Prostate gland (tissue), 2 donors: ENCODE measurements at regions not wholly inside any gene's neighbourhood (a gene's known extent, or its start where the extent isn't known, plus 50 kb on each side); places are given as distances from the start of the nearest gene placed in this dataset.

Experiments
- DNase-seq: peaks from one replicate; pipeline ENCODE4 v3.0.0-alpha.2; 2019; ENCODE audit warnings: low spot score
- H3K27ac ChIP-seq, 2 donors: fragments of 200-600 bp; sonication (generic); 2 replicates each; pipeline ENCODE4 v1.5.1; 2017 to 2019
- H3K27me3 ChIP-seq: fragments of 200-600 bp; sonication (generic); replicated peaks from 2 replicates; pipeline ENCODE4 v1.5.1; 2019; ENCODE audit not compliant: insufficient read depth
- H3K36me3 ChIP-seq, 2 donors: fragments of 200-600 bp; sonication (generic); 1 replicate in 1 of 2; 2 replicates in 1 of 2; pipeline versions ENCODE4 v1.5.1 to v1.8.1; 2017 to 2019
- H3K4me1 ChIP-seq: fragments of 200-600 bp; sonication (generic); replicated peaks from 2 replicates; pipeline ENCODE4 v1.5.1; 2019
- H3K4me3 ChIP-seq, 2 donors: fragments of 200-600 bp; sonication (generic); 2 replicates each; pipeline ENCODE4 v1.5.1; 2017 to 2019
- H3K9me3 ChIP-seq: fragments of 200-600 bp; sonication (generic); 2 replicates; pipeline ENCODE4 v1.5.1; 2017
- CTCF ChIP-seq, 4 experiments: fragments of 200-600 bp in 2 of 4; fragments of 450-650 bp in 2 of 4; sonication (generic) in 2 of 4; IDR thresholded peaks; 1 replicate in 3 of 4; 2 replicates in 1 of 4; pipeline ENCODE4 v1.5.1; 2016 to 2019; ENCODE audit warnings: antibody characterized with exemption in 4 of 4, mild to moderate bottlenecking in 2 of 4, moderate library complexity in 2 of 4
- POLR2A ChIP-seq: fragments of 450-650 bp; IDR thresholded peaks from one replicate; pipeline ENCODE4 v1.6.1; 2016; ENCODE audit warnings: antibody characterized with exemption, mild to moderate bottlenecking
- POLR2AphosphoS5 ChIP-seq: sonication (generic); formaldehyde crosslinking; IDR thresholded peaks from one replicate; pipeline ENCODE4 v1.6.1; 2017; ENCODE audit warnings: antibody characterized with exemption
- whole genome bisulfite sequencing: methylation state at CpG from one replicate; pipeline ENCODE4 v1.1.5; 2018; 5-methylcytosine and 5-hydroxymethylcytosine counted together
- intact Hi-C: fragments of 100-400 bp; cut with DNase I; formaldehyde crosslinking; loops from one replicate; pipeline ENCODE4 v1.14.2; 2022

DNA sequence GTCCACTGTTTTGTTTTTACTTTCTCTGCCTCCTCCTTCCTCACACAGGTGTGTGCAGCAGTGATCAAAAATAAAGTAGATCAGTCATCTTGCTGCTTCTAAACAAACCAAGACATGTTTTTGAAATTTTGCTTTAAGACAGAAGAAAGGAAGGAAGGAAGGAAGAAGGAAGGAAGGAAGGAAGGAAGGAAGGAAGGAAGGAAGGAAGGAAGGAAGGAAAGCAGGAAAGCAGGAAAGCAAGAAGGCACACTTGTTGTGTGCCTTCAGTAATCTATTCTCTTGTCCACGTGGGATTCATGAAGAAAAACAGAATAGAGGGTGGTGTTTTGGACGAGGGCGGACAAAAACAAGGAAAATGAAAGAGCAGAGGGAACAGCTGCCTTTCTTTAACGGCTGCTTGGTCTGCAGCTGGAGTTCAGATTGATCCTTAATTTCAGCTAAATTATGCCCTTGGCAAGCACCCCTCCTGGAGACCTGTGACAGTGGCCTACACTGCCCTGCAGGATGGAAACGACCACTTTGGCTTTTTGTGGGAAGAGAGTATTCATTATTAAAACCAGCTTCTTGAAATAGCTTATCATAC, 188.5 kb upstream of the IRX3 start:
- Histone ChIP-seq H3K4me1 (no peaks in the 10 kb centered on the region), H3K27ac (no peak overlapping the region), H3K27me3 (no peaks in the 10 kb centered on the region), H3K36me3 (no peaks in the 10 kb centered on the region), H3K4me3 (no peak overlapping the region), H3K9me3 (no peaks in the 10 kb centered on the region)
- 61% methylated on average over 5 of the region's 5 CpGs for WGBS
- DNase-seq = no peak
- intact Hi-C loops = no loop called here
- no peak for TF ChIP-seq POLR2A
- TF ChIP-seq POLR2AphosphoS5 = no peak
- TF ChIP-seq CTCF (IDR thresholded peaks at IDR 0.05) = no peak

GRCh38 chr16:54473226-54473993, 186.8 kb upstream of the IRX3 start:
- H3K36me3 ChIP-seq = no peaks in the 10 kb centered on the region
- intact Hi-C loops = no loop called here
- WGBS = 66% methylated on average over 8 of the region's 8 CpGs
- H3K27me3 ChIP-seq = no peaks in the 10 kb centered on the region
- H3K27ac ChIP-seq = no peak overlapping the region
- TF ChIP-seq POLR2A (no peak), POLR2AphosphoS5 (no peak), CTCF (IDR thresholded peaks at IDR 0.05) (no peak)
- no peak overlapping the region for H3K4me3 ChIP-seq
- H3K9me3 ChIP-seq = no peaks in the 10 kb centered on the region
- no peak for DNase-seq
- no peaks in the 10 kb centered on the region for H3K4me1 ChIP-seq

DNA sequence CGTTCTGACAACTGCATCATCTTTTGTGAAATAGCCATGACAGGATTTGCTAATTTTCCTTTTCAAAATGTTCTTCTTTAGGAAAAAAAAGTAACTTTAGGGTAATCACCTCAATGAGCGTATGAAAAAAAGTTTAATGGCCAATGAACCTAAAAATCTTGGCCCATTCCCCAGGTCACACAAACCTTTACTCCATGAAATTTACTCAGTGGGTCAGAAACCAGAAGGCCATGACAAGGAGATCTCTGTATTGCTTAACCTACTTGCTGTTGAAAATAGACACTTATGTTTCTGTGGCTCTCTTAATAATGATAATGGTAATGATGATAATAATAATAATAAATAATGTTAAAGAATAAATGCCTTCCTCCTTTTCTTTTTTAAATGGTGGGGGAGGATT, 180.8 kb upstream of the IRX3 start:
- no peaks in the 10 kb centered on the region for H3K36me3 ChIP-seq
- no peaks in the 10 kb centered on the region for H3K4me1 ChIP-seq
- no peak overlapping the region for H3K27ac ChIP-seq
- H3K27me3 ChIP-seq = no peaks in the 10 kb centered on the region
- TF ChIP-seq POLR2AphosphoS5 = no peak
- TF ChIP-seq POLR2A = no peak
- no peak for TF ChIP-seq CTCF (IDR thresholded peaks at IDR 0.05)
- no peak for DNase-seq
- intact Hi-C loops = no loop called here
- no peaks in the 10 kb centered on the region for H3K9me3 ChIP-seq
- no peak overlapping the region for H3K4me3 ChIP-seq
- WGBS = 91% methylated on average over 2 of the region's 2 CpGs

DNA sequence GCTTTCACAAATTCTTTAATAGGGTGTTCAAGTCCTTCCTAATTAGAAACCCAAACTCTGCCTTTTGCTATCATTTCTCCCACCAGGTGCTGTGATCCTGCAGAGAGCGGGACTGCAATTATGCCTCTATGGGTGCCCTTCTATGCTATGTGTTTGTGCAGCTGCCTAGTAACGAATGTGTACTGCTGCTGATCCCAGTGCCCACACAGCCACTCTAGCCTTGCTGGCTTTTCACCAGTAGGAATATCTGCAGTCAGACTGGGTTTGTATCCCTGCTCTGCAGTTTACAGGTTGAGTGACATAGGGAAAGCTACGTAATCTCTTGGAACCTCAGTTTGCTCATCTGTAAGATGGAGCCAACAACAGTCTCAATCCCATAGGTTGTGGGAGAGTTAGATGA, 179.6 kb upstream of the IRX3 start:
- no peak for DNase-seq
- intact Hi-C loops = no loop called here
- H3K4me1 ChIP-seq = no peaks in the 10 kb centered on the region
- H3K9me3 ChIP-seq = no peaks in the 10 kb centered on the region
- no peak overlapping the region for H3K27ac ChIP-seq
- H3K27me3 ChIP-seq = no peaks in the 10 kb centered on the region
- no peaks in the 10 kb centered on the region for H3K36me3 ChIP-seq
- H3K4me3 ChIP-seq = no peak overlapping the region
- WGBS = 90% methylated on average over 3 of the region's 3 CpGs
- TF ChIP-seq POLR2A (no peak), CTCF (IDR thresholded peaks at IDR 0.05) (no peak), POLR2AphosphoS5 (no peak)

GRCh38 chr16:54465063-54465462, 178.5 kb upstream of the IRX3 start:
- TF ChIP-seq CTCF (IDR thresholded peaks at IDR 0.05) = no peak
- TF ChIP-seq POLR2A = no peak
- no peak for TF ChIP-seq POLR2AphosphoS5
- Histone ChIP-seq H3K4me1 (no peaks in the 10 kb centered on the region), H3K36me3 (no peaks in the 10 kb centered on the region), H3K27ac (no peak overlapping the region), H3K9me3 (no peaks in the 10 kb centered on the region), H3K27me3 (no peaks in the 10 kb centered on the region), H3K4me3 (no peak overlapping the region)
- intact Hi-C loops = no loop called here
- WGBS = 95% methylated on average over 4 of the region's 4 CpGs
- DNase-seq = no peak
